NCI-H510A (cell line): ENCODE measurements at regions not wholly inside any gene's neighbourhood (a gene's known extent, or its start where the extent isn't known, plus 50 kb on each side); places are given as distances from the start of the nearest gene placed in this dataset.

Experiments used
- DNase-seq: peaks from one replicate; lab custom pipeline; 2025; lab: John Stamatoyannopoulos, UW

- no peak for DNase-seq
These were observed 521.7 kb upstream of the MCTP2 start for GRCh38 chr15:93709708-93710107.

DNA sequence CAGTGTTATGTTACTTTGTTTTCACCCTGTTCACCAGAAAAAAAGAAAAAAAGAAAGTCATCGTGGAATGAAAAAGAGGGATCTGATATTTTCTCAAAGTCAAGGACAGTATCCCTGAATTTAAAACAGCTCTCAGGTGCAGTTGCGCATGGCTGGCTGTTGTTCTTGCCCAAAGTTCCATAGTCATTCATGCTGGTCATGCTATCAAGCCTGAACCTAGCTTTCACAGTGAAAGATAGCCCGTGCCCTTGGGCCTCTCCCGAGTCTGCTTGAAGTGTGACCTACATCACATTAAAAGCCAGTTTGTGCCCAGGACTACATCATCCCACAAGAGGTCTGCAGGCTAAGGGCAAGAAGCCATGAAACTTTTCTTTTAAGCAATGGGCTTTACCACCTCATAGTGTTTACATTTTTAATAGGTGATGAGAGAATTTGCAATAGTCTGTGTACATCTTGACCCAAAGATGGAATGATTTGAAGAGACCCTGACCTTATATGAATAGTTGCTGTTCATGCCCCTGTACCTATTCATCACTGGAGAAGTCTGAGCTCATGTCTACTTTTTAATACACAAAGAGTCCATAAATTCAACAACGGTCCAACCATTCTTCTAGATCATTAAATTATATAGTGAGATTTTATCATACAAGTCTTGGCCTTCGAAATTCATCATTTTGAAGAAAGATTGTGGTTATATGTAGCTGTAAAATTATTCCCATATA, 522.5 kb upstream of the MCTP2 start:
- no peak for DNase-seq

DNA sequence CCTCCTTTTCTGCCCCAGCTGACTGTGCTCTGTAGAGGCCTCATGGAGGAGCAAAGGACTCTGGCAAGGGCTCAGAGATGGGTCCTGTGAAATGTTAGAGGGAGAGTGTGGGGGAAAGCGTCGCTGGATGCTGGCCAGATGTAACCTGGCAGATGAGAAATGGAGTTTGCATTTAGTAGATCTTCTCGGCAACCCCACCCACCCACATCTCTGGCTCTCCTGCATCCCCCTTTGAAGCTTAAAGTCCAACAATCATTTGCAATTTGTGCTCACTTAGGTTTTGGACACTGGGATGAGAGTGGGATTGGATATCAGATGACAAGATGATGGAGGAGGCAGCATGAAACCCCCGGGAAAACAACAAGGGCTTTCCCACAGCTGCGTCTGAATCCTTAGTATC, 523.6 kb upstream of the MCTP2 start:
- no peak for DNase-seq

DNA sequence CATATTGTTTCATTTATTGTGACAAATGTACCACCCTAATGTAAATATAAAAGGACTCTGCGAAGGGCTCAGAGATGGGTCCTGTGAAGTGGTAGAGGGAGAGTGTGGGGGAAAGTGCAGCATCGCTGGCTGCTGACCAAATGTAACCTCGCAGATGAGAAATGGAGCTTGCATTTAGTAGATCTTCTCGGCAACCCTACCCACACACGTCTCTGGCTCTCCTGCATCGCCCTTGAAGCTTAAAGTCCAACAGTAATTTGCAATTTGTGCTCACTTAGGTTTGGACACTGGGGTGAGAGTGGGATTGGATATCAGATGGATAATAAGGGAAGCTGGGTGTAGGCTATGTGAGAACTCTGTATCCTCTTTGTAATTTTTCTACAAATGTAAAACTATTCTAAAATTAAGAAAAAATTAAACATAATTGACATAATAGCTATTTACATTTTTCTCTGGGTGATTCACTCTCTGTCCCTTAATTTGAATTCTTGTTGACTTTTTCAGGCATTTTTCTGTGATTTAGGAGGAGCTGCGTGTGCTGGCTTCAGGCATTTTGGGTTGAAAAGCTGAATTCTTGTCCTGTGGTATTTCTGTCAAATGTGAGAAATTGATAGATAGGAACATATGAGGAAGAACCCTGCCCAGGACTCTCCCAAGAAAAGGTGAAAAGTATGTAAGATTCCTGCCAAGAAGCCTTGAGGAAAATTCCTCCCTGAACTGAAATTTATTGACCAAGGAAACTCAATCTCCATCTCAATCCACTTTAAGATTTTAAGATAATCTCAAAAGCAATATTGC, 524.7 kb upstream of the MCTP2 start:
- no peak for DNase-seq

DNA sequence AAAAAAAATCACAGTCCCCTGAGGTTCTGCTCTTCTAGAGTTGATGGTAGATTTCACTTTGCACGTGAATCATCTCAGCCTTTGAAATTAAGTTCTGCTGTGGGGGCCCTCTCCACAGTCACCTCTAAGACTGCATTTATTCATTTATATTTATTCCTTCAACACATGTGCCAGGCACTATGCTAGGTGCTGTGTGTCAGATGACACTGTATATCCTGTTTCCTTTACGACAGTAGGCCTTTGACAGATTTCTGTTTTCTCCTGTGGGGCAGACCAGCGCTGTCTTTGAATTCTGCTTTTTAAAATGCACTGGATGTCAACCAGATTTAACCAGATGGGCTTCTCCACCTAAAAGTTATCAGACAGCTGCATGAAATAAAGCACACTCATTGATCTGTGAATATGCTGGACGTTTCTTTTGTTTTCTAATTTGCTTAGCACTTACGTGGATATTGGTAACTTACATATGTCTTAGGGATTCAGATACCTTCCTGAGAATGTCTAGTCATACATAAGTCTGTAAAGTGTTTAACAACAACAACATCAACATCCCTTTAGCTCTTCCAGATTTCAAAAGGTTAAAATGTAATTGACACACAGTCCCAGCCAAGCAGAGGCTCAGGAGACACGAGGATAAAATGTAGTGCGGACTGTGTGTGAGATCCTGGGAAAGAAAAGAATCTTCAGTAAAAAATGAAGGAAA, 525.5 kb upstream of the MCTP2 start:
- DNase-seq = no peak

- no peak for DNase-seq
These were observed 528.1 kb upstream of the MCTP2 start for GRCh38 chr15:93703092-93703739.

DNA sequence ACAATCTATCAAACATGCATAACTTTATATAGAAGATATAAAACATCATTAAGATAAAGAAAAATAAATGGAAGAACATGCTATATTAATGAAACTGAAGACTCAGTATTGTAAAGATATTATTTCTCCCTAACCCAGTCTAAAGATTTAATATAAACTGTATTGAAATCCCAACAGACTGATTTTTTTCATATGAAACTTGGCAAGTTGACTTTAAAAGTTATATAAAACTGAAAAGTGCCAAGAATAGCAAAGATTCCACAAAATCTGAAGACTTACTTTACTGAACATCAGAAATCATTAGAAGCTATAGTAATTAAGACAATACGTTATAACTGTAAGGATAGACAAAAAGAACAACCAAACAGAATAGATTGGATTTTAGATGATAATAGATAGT, 531.3 kb upstream of the MCTP2 start:
- no peak for DNase-seq

DNA sequence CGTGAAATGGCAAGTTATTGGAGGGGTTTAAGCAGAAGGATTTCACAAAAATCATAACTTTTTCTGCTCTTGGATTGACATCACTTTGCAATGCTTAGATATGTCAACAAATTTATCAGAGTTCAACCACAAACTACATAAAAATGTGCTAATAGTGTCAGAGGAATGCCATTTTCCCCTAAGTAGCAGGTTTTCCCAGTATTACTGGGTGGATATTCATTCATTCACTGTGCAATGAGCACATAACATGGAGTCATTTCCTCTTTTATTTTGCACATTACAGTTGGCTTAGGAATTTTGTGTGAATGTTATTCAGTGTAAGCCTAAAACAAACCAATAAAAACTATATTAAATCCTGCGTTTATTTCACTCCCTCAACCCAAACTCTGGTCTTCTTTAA, 537.3 kb upstream of the MCTP2 start:
- DNase-seq = no peak

DNA sequence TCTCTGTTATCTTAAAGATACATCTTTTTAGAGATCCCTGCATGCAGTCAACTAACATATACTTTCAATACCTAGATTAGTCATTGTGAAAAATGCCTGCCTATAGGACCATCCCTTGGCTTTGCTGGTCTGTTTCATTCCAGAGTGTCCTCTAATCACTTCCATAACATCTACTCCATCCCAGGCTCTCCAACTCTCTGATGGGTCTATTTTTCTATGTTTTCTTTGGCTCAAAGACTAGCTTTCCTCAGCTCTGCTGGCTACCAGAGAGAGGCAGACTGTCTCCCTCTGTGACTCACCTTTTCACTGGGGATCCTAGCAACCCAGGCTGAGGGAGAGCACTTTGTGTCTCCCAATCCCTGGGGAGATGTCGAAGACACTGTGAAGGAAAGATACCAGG, 547.7 kb upstream of the MCTP2 start:
- DNase-seq = no peak

DNA sequence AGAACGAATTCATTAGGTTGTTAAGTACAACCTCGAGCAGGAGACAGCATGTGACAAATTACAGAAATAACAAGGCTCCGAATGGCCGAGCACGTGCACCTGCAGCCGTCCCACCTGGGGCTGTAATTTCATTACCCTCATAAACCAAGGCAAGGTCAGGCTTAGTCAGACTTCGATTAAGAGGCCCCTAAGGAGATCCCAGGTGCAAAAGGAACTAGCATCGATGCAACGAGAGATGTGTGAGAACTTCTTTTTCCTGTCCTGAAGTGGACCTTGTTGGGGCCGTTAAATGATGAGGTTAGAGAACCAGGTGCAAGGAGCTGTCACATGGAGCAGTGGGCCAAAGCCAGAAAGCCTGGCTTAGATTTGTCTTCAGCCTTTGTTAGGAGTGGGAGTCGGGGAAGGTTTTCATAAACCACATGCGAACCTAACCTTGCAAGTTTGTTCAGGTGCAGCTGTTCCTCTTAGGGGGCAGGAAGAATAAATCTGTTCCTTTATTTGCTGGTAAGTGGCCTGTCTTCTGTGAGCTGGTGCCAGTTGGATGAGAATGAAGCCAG, 559.9 kb upstream of the MCTP2 start:
- DNase-seq = no peak

- DNase-seq = no peak
These were observed 560.4 kb upstream of the MCTP2 start for GRCh38 chr15:93670931-93671330.

DNA sequence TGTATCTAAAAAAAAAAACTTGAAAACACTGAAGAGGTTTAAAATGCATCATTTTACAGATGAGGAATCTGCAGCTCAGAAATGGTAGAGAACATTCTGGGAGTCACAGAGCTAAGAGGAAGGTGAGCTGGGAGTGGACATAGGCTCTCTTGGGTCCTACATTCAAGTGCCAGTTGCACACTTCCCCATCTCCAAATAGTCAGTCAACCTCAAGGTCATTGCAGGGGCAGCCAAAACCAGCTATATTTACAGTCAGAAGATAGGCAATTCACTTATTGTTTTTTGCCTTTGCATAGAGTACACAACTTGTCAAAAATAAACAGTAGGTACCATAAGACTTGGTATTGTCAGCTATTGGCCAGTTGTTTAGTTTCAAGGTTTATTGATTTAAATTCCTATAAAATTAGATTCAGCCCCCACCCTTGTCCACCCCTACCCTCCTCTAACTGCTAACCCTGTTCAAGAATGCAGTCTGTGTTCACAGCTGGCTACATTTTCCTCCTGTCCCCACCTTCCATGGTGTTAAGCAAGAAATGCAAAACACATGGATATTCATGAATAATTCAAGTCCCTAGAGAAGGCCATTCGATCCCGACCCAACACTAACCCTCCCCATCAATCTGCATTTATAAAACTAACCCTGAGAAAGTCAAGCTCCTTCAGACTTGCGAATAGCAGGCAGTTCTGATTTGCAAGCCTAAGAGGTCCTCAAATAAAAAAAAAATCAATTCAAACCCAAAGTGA, 567.0 kb upstream of the MCTP2 start:
- no peak for DNase-seq

DNA sequence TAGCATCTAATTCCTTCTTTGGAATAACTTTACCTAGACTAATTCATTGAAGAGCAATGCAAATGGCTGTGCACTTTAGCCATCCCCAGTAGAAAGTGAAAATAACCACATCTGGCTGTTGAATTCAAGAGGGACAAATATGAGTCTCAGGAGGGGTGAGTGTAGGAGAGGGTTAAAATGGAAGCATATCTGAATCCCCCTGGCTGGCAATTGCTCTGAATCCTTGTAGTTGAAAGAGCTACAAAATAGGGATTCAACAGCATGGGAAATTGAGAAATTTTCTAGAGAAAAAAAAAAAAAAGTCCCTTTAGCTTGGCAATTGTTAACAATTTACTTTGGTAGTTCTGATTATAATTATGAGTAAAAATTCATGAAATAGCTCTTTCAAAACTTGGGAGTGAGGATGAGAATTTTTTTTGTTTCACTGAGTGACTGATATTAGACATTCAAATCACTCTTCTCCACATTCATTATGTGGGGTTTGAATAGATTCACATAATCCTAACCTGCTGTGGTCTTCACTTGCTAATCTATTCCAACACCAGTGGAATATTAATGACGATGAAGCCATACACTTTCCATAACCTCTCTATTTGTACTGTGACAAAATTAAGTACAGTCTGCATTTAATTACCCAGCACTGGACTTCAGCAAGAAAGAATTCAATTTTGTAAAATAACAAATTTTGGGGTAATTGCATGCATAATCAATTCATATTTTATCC, 569.0 kb upstream of the MCTP2 start:
- no peak for DNase-seq

GRCh38 chr15:93658026-93658816, 569.2 kb upstream of the RGMA start:
- DNase-seq = no peak

DNA sequence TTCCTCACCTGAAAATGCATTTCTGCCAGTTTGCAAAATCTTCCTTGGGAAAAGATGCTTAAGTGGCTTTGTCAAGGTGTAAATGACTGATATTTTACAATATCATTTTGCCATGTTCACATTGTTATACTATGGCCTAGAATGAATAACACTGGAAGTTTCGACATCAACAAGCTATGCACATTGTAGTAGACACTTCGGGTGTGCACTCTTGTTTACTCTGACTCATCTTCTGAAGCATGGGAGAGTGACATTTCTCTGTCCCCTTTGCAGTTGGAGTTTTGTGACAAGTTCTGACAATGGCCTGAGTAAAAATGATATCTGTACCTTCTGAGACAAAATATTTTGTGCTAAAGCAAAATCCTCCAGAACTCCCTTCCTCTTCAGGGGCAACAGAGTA, 567.0 kb upstream of the RGMA start:
- DNase-seq = no peak

DNA sequence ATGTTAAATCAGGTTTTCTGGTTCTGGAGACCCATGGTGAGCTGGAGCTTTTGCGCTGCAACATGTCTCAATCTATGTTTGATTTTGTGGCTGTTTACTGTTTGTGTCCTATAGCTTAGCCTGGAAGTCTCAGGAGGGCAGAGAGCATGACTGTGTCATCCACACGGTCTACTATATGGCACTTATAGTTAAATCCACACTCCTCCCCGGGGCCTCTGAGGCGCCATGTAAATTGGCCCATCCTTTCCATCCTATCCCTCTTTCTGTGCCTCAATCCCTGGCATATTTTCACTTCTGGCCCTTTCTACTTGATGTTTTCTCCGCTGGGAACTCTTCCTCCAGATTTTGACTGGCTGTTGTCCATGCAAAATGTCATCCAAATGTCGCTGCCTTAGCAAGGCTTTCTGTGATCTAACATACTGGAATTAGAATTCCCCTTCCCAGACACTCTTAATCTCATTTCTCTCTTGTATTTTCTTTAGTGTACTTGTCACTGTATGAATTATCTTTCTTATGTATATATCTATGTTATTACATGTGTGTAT, 560.8 kb upstream of the RGMA start:
- DNase-seq = no peak

DNA sequence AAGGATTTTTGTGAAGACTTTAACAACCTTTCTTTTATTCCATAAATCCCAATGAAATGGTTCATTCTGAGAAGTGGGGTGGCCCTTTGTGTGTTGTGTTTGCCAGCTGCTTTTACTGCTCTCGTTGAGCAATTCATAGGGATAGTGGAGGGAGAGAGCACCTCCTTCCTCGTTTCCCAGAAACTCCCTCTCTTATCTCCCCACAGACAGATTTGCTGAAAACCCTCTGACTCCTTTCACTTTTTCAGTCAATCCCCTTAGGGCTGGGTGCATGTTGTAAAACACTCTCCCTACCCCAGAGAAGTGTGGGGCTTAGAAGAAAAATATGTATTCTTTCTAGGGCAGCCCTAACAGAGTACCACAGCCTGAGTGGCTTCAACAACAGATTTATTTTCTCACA, 557.2 kb upstream of the RGMA start:
- no peak for DNase-seq

DNA sequence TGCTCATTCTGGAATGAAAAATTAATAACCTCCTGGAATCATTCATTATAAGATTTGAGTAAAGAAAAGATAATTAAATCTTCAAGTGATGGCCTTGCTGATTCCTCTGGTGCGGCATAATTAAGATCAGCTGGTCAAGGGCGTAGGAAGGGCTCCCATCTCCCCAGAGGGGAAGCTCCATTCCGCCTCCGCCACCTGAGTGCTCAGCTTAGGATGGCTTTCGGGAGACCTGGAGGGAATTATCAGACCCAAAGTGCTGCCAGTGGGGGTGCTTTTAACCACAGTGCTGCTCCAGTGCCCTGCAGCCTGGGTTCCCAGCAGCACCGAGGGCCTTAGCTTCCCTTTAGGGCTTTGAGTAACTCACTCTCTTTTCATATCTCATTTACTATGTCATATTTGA, 556.6 kb upstream of the RGMA start:
- DNase-seq = no peak

- DNase-seq = no peak
These were observed 555.6 kb upstream of the RGMA start for GRCh38 chr15:93644595-93644994.
